Rectal smooth muscle tissue (tissue), 1 donor: ENCODE measurements at regions not wholly inside any gene's neighbourhood (a gene's known extent, or its start where the extent isn't known, plus 50 kb on each side); places are given as distances from the start of the nearest gene placed in this dataset.

Experiments
- H3K27ac ChIP-seq: one replicate; pipeline ENCODE4 v1.7.0; 2013; ENCODE audit warnings: low read depth, low read length, inconsistent platforms
- H3K27me3 ChIP-seq: one replicate; pipeline ENCODE4 v1.7.0; 2013; ENCODE audit warnings: low read length; ENCODE audit not compliant: control insufficient read depth, insufficient read depth
- H3K36me3 ChIP-seq: one replicate; pipeline ENCODE4 v1.7.0; 2013; ENCODE audit warnings: low read length; ENCODE audit not compliant: control insufficient read depth, insufficient read depth
- H3K4me1 ChIP-seq: one replicate; pipeline ENCODE4 v1.7.0; 2013; ENCODE audit warnings: low read length; ENCODE audit not compliant: control insufficient read depth, insufficient read depth
- H3K4me3 ChIP-seq: one replicate; pipeline ENCODE4 v1.7.0; 2013; ENCODE audit warnings: low read length
- H3K9ac ChIP-seq: one replicate; pipeline ENCODE4 v1.7.0; 2013; ENCODE audit warnings: low read length

GRCh38 chr5:125272357-125272756, 525.9 kb upstream of the ZNF608 start:
- Histone ChIP-seq H3K36me3 (no peaks in the 10 kb centered on the region), H3K27me3 (no peaks in the 10 kb centered on the region), H3K4me1 (no peaks in the 10 kb centered on the region), H3K27ac (no peak overlapping the region), H3K4me3 (no peak overlapping the region), H3K9ac (no peak overlapping the region)

- H3K36me3 ChIP-seq = no peaks in the 10 kb centered on the region
- H3K27me3 ChIP-seq = no peaks in the 10 kb centered on the region
Observed at GRCh38 chr5:125274211-125274610, 527.8 kb upstream of the ZNF608 start.

DNA sequence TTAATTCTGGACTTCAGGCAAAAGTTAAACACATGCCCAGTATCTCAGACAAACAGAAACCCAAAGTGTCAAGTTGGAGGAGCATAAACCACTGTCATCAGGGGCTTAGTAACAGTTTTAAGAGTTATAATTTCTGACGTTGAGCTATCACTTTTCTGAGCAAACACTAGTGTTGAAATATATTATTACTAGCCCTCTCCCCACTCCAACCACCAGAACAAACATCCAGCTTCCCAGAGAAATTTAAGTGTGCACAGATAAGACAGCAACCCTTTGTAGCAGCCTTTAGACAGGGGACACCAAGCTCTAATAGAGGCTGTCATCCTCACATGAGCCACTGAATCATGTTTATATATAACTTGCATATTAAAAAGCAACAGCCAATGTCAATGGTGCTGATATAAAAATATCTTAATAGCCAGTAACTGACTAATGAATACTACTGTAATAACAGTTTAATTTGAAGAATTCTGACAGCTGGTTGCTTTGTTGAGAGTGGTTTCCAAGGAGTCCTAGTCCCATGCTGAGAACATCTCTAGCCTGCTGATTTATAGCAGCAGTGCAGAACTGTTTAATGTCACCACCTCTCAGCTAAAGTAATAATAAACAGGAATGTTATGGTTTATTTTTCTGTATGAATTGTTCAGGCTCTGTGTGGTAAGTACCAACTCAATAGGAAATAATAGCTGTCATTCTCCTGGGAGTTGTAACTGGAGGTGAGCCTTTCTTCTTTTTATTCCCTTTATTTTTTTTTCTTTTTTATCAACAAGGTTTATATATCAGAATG, 528.7 kb upstream of the ZNF608 start:
- Histone ChIP-seq H3K4me1 (no peaks in the 10 kb centered on the region), H3K36me3 (no peaks in the 10 kb centered on the region), H3K27me3 (no peaks in the 10 kb centered on the region), H3K4me3 (no peak overlapping the region), H3K27ac (no peak overlapping the region), H3K9ac (no peak overlapping the region)

More at GRCh38 chr5:125274211-125274610, 527.8 kb upstream of the ZNF608 start:
- no peaks in the 10 kb centered on the region for H3K4me1 ChIP-seq
- H3K4me3 ChIP-seq = no peak overlapping the region
- H3K27ac ChIP-seq = no peak overlapping the region
- H3K9ac ChIP-seq = no peak overlapping the region

DNA sequence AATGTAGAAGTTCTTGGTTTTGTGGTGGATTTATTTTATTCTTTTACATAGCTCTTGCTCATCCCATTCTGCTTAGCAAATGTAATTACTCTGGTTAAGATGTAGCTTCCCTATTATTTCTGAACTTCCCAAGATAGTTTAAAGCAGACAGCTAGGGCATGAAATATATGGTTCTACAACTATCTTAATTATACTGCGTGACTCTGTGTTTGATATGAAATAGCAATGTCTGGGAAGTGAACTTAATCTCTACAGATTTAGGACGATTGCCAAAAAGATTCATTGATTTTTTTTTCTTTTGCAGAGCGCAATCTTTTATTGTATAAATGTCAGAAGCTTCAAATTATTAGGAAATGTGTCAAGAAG, 529.3 kb upstream of the ZNF608 start:
- no peak overlapping the region for H3K9ac ChIP-seq
- H3K36me3 ChIP-seq = no peaks in the 10 kb centered on the region
- H3K27me3 ChIP-seq = no peaks in the 10 kb centered on the region
- no peaks in the 10 kb centered on the region for H3K4me1 ChIP-seq
- no peak overlapping the region for H3K27ac ChIP-seq
- H3K4me3 ChIP-seq = no peak overlapping the region

DNA sequence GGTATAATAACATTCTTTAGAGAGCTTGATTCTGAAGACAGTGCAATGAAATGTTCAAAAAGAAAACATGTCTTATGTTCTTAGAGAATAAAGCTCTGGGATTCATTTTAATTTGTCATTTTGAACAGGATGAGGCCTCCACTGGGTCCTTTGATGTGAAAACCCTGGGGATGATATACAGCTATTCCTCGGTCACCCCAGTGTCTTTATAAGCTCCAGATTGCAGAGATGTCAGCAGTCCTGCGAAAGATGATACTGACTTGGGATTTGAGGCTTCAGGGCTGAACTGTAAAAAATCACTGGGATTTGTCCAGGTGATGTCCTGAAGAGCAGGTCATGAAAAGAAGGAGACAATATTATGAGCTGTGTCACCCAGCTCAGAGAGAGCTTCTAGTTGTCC, 529.7 kb upstream of the ZNF608 start:
- H3K9ac ChIP-seq = no peak overlapping the region
- H3K4me3 ChIP-seq = no peak overlapping the region
- no peaks in the 10 kb centered on the region for H3K27me3 ChIP-seq
- H3K27ac ChIP-seq = no peak overlapping the region
- no peaks in the 10 kb centered on the region for H3K4me1 ChIP-seq
- H3K36me3 ChIP-seq = no peaks in the 10 kb centered on the region

DNA sequence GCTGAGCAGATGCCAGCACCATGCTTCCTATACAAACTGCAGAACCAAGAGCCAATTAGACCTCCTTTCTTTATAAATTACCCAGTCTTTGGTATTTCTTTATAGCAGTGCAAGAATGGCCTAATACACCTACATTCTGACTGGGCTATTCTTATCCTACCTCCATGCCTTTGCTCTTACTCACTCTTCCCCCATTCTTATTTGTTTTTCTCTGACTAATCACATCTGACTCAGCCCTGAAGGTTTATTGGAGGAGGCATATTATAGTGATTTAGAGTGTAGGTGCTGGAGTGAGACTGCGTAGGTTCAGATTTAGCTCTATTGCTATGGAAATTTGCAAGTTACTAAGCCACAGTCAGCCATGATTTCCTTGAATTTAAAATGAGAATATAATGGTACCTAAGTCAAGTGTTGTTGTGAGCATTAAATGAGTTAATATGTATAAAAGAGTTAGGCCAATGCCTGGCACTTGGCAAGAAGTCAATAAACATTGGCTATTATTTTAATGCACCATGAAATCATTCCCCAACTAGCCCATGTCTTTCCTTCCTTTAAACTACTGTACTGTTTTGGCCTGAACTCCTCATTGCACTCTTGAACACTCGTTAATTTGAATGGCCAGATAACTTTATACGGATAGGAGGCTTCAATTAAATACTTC, 531.2 kb upstream of the ZNF608 start:
- Histone ChIP-seq H3K4me3 (no peak overlapping the region), H3K27ac (no peak overlapping the region), H3K27me3 (no peaks in the 10 kb centered on the region), H3K9ac (no peak overlapping the region), H3K36me3 (no peaks in the 10 kb centered on the region), H3K4me1 (no peaks in the 10 kb centered on the region)

DNA sequence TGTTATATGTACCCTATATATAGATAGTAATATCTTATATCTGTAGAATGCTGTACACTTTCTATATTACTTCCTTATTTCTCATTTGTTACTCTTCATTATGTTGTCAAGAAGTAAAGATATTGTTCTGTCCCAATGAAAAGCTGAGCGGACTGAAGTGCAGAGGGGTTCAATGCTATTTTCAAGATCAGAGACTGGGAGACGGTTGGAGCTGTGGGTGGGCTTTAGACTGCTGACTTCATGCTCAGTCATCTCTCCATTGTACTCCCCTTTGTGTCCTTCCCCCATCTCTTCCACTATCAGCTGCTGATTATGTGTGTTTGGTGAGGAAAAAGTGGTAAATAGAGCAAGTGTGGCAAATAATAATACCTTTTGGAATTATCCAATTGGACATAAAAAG, 532.3 kb upstream of the ZNF608 start:
- H3K36me3 ChIP-seq = no peaks in the 10 kb centered on the region
- H3K9ac ChIP-seq = no peak overlapping the region
- H3K4me3 ChIP-seq = no peak overlapping the region
- no peaks in the 10 kb centered on the region for H3K4me1 ChIP-seq
- no peaks in the 10 kb centered on the region for H3K27me3 ChIP-seq
- no peak overlapping the region for H3K27ac ChIP-seq

- Histone ChIP-seq H3K36me3 (no peaks in the 10 kb centered on the region), H3K27me3 (no peaks in the 10 kb centered on the region), H3K9ac (no peak overlapping the region), H3K27ac (no peak overlapping the region), H3K4me3 (no peak overlapping the region), H3K4me1 (no peaks in the 10 kb centered on the region)
Observed at GRCh38 chr5:125281667-125282066, 535.2 kb upstream of the ZNF608 start.

DNA sequence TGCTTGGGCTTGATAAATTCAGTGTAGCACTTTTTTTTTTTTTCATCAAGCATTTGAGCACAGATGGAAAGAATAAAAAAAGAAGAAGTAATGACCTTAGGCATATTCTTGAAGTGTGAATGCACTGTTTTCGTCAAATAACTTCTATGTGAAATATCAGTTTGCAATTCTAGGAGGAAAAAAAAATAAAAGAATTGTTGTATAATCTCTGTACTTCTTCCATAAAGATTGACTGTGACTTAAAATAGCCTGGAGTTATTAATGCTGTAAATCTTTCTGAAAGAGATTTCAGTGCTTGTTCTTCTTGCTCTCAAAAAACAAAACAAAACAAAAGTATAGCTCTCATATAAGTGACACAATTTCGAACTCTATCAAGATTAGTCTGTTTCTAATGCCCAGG, 536.9 kb upstream of the ZNF608 start:
- Histone ChIP-seq H3K4me1 (no peaks in the 10 kb centered on the region), H3K27me3 (no peaks in the 10 kb centered on the region), H3K27ac (no peak overlapping the region), H3K36me3 (no peaks in the 10 kb centered on the region), H3K9ac (no peak overlapping the region), H3K4me3 (no peak overlapping the region)

- Histone ChIP-seq H3K27ac (no peak overlapping the region), H3K4me3 (no peak overlapping the region), H3K36me3 (no peaks in the 10 kb centered on the region), H3K9ac (no peak overlapping the region), H3K4me1 (no peaks in the 10 kb centered on the region), H3K27me3 (no peaks in the 10 kb centered on the region)
Observed at GRCh38 chr5:125286271-125286670, 539.8 kb upstream of the ZNF608 start.

GRCh38 chr5:125289606-125290005, 543.2 kb upstream of the ZNF608 start:
- no peaks in the 10 kb centered on the region for H3K27me3 ChIP-seq
- H3K4me1 ChIP-seq = no peaks in the 10 kb centered on the region
- no peak overlapping the region for H3K27ac ChIP-seq
- no peak overlapping the region for H3K4me3 ChIP-seq
- H3K9ac ChIP-seq = no peak overlapping the region
- H3K36me3 ChIP-seq = no peaks in the 10 kb centered on the region

DNA sequence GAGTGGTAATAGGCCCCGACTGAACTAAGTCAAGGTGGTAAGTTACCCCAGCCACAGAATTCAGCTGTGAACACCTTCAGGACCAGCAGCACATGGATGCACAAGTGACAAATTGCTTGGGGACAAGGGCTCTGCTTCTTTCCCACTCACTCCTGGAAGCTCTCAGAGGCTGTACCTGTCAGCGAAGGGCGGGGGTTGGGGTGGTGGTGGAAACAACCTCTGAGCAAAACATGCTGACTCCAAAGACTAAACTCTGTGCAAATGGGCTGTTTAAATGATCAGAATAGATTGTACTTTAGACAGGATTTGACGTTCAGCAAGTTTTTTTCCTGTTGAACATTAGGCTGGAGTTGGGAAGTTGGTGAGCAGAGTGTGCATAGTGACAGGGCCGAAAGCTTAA, 544.5 kb upstream of the ZNF608 start:
- Histone ChIP-seq H3K27me3 (no peaks in the 10 kb centered on the region), H3K27ac (no peak overlapping the region)

GRCh38 chr5:125291447-125291846, 545.0 kb upstream of the ZNF608 start:
- H3K36me3 ChIP-seq = no peaks in the 10 kb centered on the region
- H3K27ac ChIP-seq = no peak overlapping the region
- H3K27me3 ChIP-seq = no peaks in the 10 kb centered on the region
- no peaks in the 10 kb centered on the region for H3K4me1 ChIP-seq
- H3K9ac ChIP-seq = no peak overlapping the region
- H3K4me3 ChIP-seq = no peak overlapping the region

More for the DNA sequence above, 544.5 kb upstream of the ZNF608 start:
- no peak overlapping the region for H3K9ac ChIP-seq
- H3K4me1 ChIP-seq = no peaks in the 10 kb centered on the region
- H3K4me3 ChIP-seq = no peak overlapping the region
- H3K36me3 ChIP-seq = no peaks in the 10 kb centered on the region
